CD4-positive, alpha-beta T cell (primary cell): ENCODE measurements at regions not wholly inside any gene's neighbourhood (a gene's known extent, or its start where the extent isn't known, plus 50 kb on each side); places are given as distances from the start of the nearest gene placed in this dataset.

Source experiments
- ATAC-seq: fragments of 200-7000 bp; cut with Tn5 transposase; one replicate; pipeline ENCODE4 v1.10.0; 2022; ENCODE audit warnings: mild to moderate bottlenecking; ENCODE audit not compliant: poor library complexity
- CTCF ChIA-PET: fragments of 350-600 bp; sonication (Branson Sonifier 250); formaldehyde crosslinking; loops from one replicate; lab custom pipeline; 2021; ENCODE audit warnings: antibody characterized with exemption, inconsistent platforms; lab: Charles Lee
- POLR2A ChIA-PET: fragments of 350-600 bp; sonication (Branson Sonifier 250); formaldehyde crosslinking; loops from one replicate; lab custom pipeline; 2021; ENCODE audit warnings: antibody characterized with exemption, inconsistent platforms; lab: Charles Lee
- DNase-seq, 14 experiments: peaks; one replicate each; pipeline ENCODE4 v3.0.0-alpha.2; 2013 to 2020; ENCODE audit warnings: mixed read lengths in 2 of 14
- H3K27ac ChIP-seq, 2 donors: one replicate each; pipeline versions ENCODE4 v1.5.1 to v1.7.0; 2013; ENCODE audit warnings: low read length in 2 of 2, low read depth in 1 of 2, mild to moderate bottlenecking in 1 of 2
- H3K27me3 ChIP-seq, 2 experiments: 1 replicate in 1 of 2; 2 replicates in 1 of 2; pipeline versions ENCODE4 v1.6.1 to v1.7.0; 2013; ENCODE audit warnings: low read length in 2 of 2, control low read depth in 1 of 2, mild to moderate bottlenecking in 1 of 2, moderate library complexity in 1 of 2; ENCODE audit not compliant: insufficient read depth in 2 of 2, control insufficient read depth in 1 of 2
- H3K36me3 ChIP-seq: one replicate; pipeline ENCODE4 v1.6.1; 2013; ENCODE audit warnings: low read length, control low read depth; ENCODE audit not compliant: insufficient read depth
- H3K4me1 ChIP-seq: one replicate; pipeline ENCODE4 v1.6.1; 2013; ENCODE audit warnings: low read length, control low read depth; ENCODE audit not compliant: insufficient read depth
- H3K4me3 ChIP-seq: one replicate; pipeline ENCODE4 v1.5.1; 2013; ENCODE audit warnings: mild to moderate bottlenecking, low read length, moderate library complexity
- H3K9me3 ChIP-seq, 2 experiments: 1 replicate in 1 of 2; 2 replicates in 1 of 2; pipeline versions ENCODE4 v1.6.1 to v1.7.0; 2013; ENCODE audit warnings: low read length in 2 of 2, mild to moderate bottlenecking in 2 of 2, control low read depth in 1 of 2, moderate library complexity in 1 of 2; ENCODE audit not compliant: control insufficient read depth in 1 of 2, insufficient read depth in 1 of 2
- H3K27ac Mint-ChIP-seq: one replicate; pipeline ENCODE4 v1.8.0; 2020; ENCODE audit warnings: mixed read lengths
- H3K27me3 Mint-ChIP-seq: one replicate; pipeline ENCODE4 v1.8.0; 2021; ENCODE audit warnings: mixed read lengths
- H3K36me3 Mint-ChIP-seq: one replicate; pipeline ENCODE4 v1.8.0; 2021; ENCODE audit warnings: low read depth, mixed read lengths
- H3K4me1 Mint-ChIP-seq: one replicate; pipeline ENCODE4 v1.8.0; 2021; ENCODE audit warnings: low read depth, mixed read lengths
- H3K4me3 Mint-ChIP-seq: one replicate; pipeline ENCODE4 v1.8.0; 2020; ENCODE audit warnings: mild to moderate bottlenecking, mixed read lengths
- H3K9me3 Mint-ChIP-seq: one replicate; pipeline ENCODE4 v1.8.0; 2020; ENCODE audit warnings: mixed read lengths
- CTCF ChIP-seq: fragments of 200-600 bp; IDR thresholded peaks from one replicate; pipeline ENCODE4 v1.8.0; 2022; ENCODE audit warnings: antibody characterized with exemption, mild to moderate bottlenecking
- intact Hi-C, 2 experiments: fragments of 100-400 bp; cut with DNase I in 1 of 2; cut with micrococcal nuclease in 1 of 2; formaldehyde crosslinking; loops; one replicate each; pipeline versions ENCODE4 v1.15.1 to v1.9.0; 2023 to 2025; cut with DNase I, micrococcal nuclease

- intact Hi-C loops, result no loop called here
- H3K4me3 ChIP-seq, result no peak overlapping the region
- H3K27ac ChIP-seq, result no peak overlapping the region
- TF ChIP-seq CTCF, result no peak
- no peaks in the 10 kb centered on the region for H3K4me1 ChIP-seq
- H3K36me3 ChIP-seq, result no peaks in the 10 kb centered on the region
- H3K9me3 ChIP-seq, result no peaks in the 10 kb centered on the region
- H3K27me3 ChIP-seq, result no peaks in the 10 kb centered on the region
- Mint-ChIP-seq H3K36me3 (no peaks in the 10 kb centered on the region), H3K4me3 (no peak overlapping the region), H3K9me3 (no peaks in the 10 kb centered on the region), H3K4me1 (no peaks in the 10 kb centered on the region), H3K27ac (no peak overlapping the region), H3K27me3 (peaks cover 17% of the 10 kb centered on the region)
- POLR2A ChIA-PET, result no interaction called here
- DNase-seq, result no peak
- CTCF ChIA-PET, result interaction anchor here (1.2 kb wide), 1 partner anchor 11 kb away, joined by 4 read pairs; no protein-coding TSS in a partner anchor
- no peak for ATAC-seq
These were observed 59.5 kb upstream of the CDKN3 start for GRCh38 chr14:54337314-54337713.

- no peak overlapping the region for H3K27ac ChIP-seq
- ChIA-PET POLR2A (no interaction called here), CTCF (no interaction called here)
- DNase-seq (no peak), ATAC-seq (no peak)
- H3K4me1 ChIP-seq, result no peaks in the 10 kb centered on the region
- H3K4me3 ChIP-seq, result no peak overlapping the region
- intact Hi-C loops, result no loop called here
- H3K36me3 ChIP-seq, result no peaks in the 10 kb centered on the region
- no peak for TF ChIP-seq CTCF
- no peaks in the 10 kb centered on the region for H3K9me3 ChIP-seq
- H3K27me3 ChIP-seq, result no peaks in the 10 kb centered on the region
- Mint-ChIP-seq H3K27ac (no peak overlapping the region), H3K4me1 (no peaks in the 10 kb centered on the region), H3K36me3 (no peaks in the 10 kb centered on the region), H3K27me3 (peaks cover 13% of the 10 kb centered on the region), H3K4me3 (no peak overlapping the region), H3K9me3 (no peaks in the 10 kb centered on the region)
These were observed 58.0 kb upstream of the CDKN3 start for GRCh38 chr14:54338696-54339317.

- no peaks in the 10 kb centered on the region for H3K9me3 Mint-ChIP-seq
- DNase-seq (no peak), ATAC-seq (no peak)
- no peak for TF ChIP-seq CTCF
- no peak overlapping the region for H3K4me3 Mint-ChIP-seq
- Histone ChIP-seq H3K4me1 (no peaks in the 10 kb centered on the region), H3K4me3 (no peak overlapping the region), H3K9me3 (no peaks in the 10 kb centered on the region), H3K27me3 (no peaks in the 10 kb centered on the region), H3K36me3 (no peaks in the 10 kb centered on the region), H3K27ac (no peak overlapping the region)
- intact Hi-C loops, result loop anchor here in 1 of 2 experiments (10.0 kb wide), 1 partner anchor 1045 kb away; no protein-coding TSS in a partner anchor
- H3K27me3 Mint-ChIP-seq, result peaks cover 12% of the 10 kb centered on the region
- H3K36me3 Mint-ChIP-seq, result no peaks in the 10 kb centered on the region
- ChIA-PET CTCF (no interaction called here), POLR2A (no interaction called here)
- no peak overlapping the region for H3K27ac Mint-ChIP-seq
- no peaks in the 10 kb centered on the region for H3K4me1 Mint-ChIP-seq
These were observed 57.0 kb upstream of the CDKN3 start for GRCh38 chr14:54339771-54340170.
